KMS-11 (cell line): ENCODE measurements at regions not wholly inside any gene's neighbourhood (a gene's known extent, or its start where the extent isn't known, plus 50 kb on each side); places are given as distances from the start of the nearest gene placed in this dataset.

Experiments
- H2AFZ ChIP-seq: fragments of 200-600 bp; sonication (generic); 2 replicates; pipeline ENCODE4 v1.6.1; 2016; ENCODE audit warnings: antibody characterized with exemption, mixed run types, low read depth
- H3K27ac ChIP-seq: fragments of 200-600 bp; sonication (generic); 2 replicates; pipeline ENCODE4 v1.6.1; 2016; ENCODE audit warnings: mild to moderate bottlenecking, mixed run types
- H3K27me3 ChIP-seq: fragments of 200-600 bp; sonication (generic); 2 replicates; pipeline ENCODE4 v1.6.1; 2017; ENCODE audit warnings: mild to moderate bottlenecking, low read depth, mixed run types, moderate library complexity; ENCODE audit not compliant: insufficient read depth
- H3K36me3 ChIP-seq: fragments of 200-600 bp; sonication (generic); 2 replicates; pipeline ENCODE4 v1.6.1; 2017; ENCODE audit warnings: mild to moderate bottlenecking, mixed run types; ENCODE audit not compliant: insufficient read depth
- H3K4me1 ChIP-seq: fragments of 200-600 bp; sonication (generic); 2 replicates; pipeline ENCODE4 v1.6.1; 2016; ENCODE audit warnings: mild to moderate bottlenecking, low read depth, mixed run types; ENCODE audit not compliant: poor library complexity, severe bottlenecking
- H3K4me2 ChIP-seq: fragments of 200-600 bp; sonication (generic); 2 replicates; pipeline ENCODE4 v1.7.0; 2016; ENCODE audit warnings: mild to moderate bottlenecking, mixed run types
- H3K4me3 ChIP-seq: fragments of 200-600 bp; sonication (generic); IDR thresholded peaks from 2 replicates; pipeline ENCODE4 v1.6.1; 2017; ENCODE audit warnings: low read depth, low read length, mixed read lengths; ENCODE audit not compliant: insufficient read depth
- H3K79me2 ChIP-seq: fragments of 200-600 bp; sonication (generic); 2 replicates; pipeline ENCODE4 v1.6.1; 2016; ENCODE audit warnings: low read depth, mixed run types; ENCODE audit not compliant: insufficient read depth
- H3K9ac ChIP-seq: fragments of 200-600 bp; sonication (generic); 2 replicates; pipeline ENCODE4 v1.6.1; 2016; ENCODE audit warnings: mild to moderate bottlenecking, mixed run types
- H4K20me1 ChIP-seq: fragments of 200-600 bp; sonication (generic); 2 replicates; pipeline ENCODE4 v1.6.1; 2016; ENCODE audit warnings: mild to moderate bottlenecking, mixed run types; ENCODE audit not compliant: insufficient read depth
- CTCF ChIP-seq: fragments of 200-600 bp; sonication (generic); conservative IDR thresholded peaks from 2 replicates; pipeline ENCODE4 v1.6.1; 2017; ENCODE audit warnings: low read depth, mild to moderate bottlenecking, antibody characterized with exemption, low read length, moderate library complexity, mixed read lengths

GRCh38 chr22:27684901-27685300, 116.7 kb downstream of the MN1 start:
- H3K36me3 ChIP-seq, result no peaks in the 10 kb centered on the region
- TF ChIP-seq CTCF, result no peak
- no peaks in the 10 kb centered on the region for H4K20me1 ChIP-seq
- no peak overlapping the region for H3K27ac ChIP-seq
- H3K9ac ChIP-seq, result no peak overlapping the region
- no peak overlapping the region for H2AFZ ChIP-seq
- H3K4me2 ChIP-seq, result no peak overlapping the region
- H3K79me2 ChIP-seq, result no peaks in the 10 kb centered on the region
- no peak overlapping the region for H3K4me3 ChIP-seq
- H3K27me3 ChIP-seq, result peaks cover 2% of the 10 kb centered on the region; the same call in 1 of the 2 replicates
- H3K4me1 ChIP-seq, result no peaks in the 10 kb centered on the region

- H2AFZ ChIP-seq, result no peak overlapping the region
- H4K20me1 ChIP-seq, result no peaks in the 10 kb centered on the region
- H3K27me3 ChIP-seq, result peaks cover 2% of the 10 kb centered on the region; the same call in 1 of the 2 replicates
- TF ChIP-seq CTCF, result no peak
- no peak overlapping the region for H3K4me3 ChIP-seq
- no peak overlapping the region for H3K9ac ChIP-seq
- no peaks in the 10 kb centered on the region for H3K36me3 ChIP-seq
- H3K27ac ChIP-seq, result no peak overlapping the region
- no peak overlapping the region for H3K4me2 ChIP-seq
- no peaks in the 10 kb centered on the region for H3K4me1 ChIP-seq
- H3K79me2 ChIP-seq, result no peaks in the 10 kb centered on the region
Observed at GRCh38 chr22:27685515-27685914, 116.0 kb downstream of the MN1 start.

GRCh38 chr22:27685970-27686369, 115.6 kb downstream of the MN1 start:
- Histone ChIP-seq H3K4me3 (no peak overlapping the region), H3K4me1 (no peaks in the 10 kb centered on the region), H3K9ac (no peak overlapping the region), H4K20me1 (no peaks in the 10 kb centered on the region), H2AFZ (no peak overlapping the region), H3K4me2 (no peak overlapping the region), H3K79me2 (no peaks in the 10 kb centered on the region), H3K27me3 (peaks cover 2% of the 10 kb centered on the region; the same call in 1 of the 2 replicates), H3K27ac (no peak overlapping the region), H3K36me3 (no peaks in the 10 kb centered on the region)
- no peak for TF ChIP-seq CTCF

- no peak for TF ChIP-seq CTCF
- Histone ChIP-seq H3K4me3 (no peak overlapping the region), H4K20me1 (no peaks in the 10 kb centered on the region), H3K27me3 (peaks cover 2% of the 10 kb centered on the region; the same call in 1 of the 2 replicates), H3K9ac (no peak overlapping the region), H3K27ac (no peak overlapping the region), H3K4me1 (no peaks in the 10 kb centered on the region), H3K79me2 (no peaks in the 10 kb centered on the region), H3K36me3 (no peaks in the 10 kb centered on the region), H2AFZ (no peak overlapping the region), H3K4me2 (no peak overlapping the region)
Observed at GRCh38 chr22:27686534-27686933, 115.0 kb downstream of the MN1 start.
